MM.1S (cell line): ENCODE measurements at regions not wholly inside any gene's neighbourhood (a gene's known extent, or its start where the extent isn't known, plus 50 kb on each side); places are given as distances from the start of the nearest gene placed in this dataset.
"Not testable (repeated sequence)": the region's sequence is repeated elsewhere in the genome, so short reads cannot be mapped to it uniquely, and the experiment has no call there.

ENCODE experiments used
- DNase-seq: peaks from one replicate; pipeline ENCODE4 v3.0.0-alpha.2; 2015
- H2AFZ ChIP-seq: fragments of 300-600 bp; sonication (generic); 2 replicates; pipeline ENCODE4 v1.6.0; 2016; ENCODE audit warnings: antibody characterized with exemption, low read length
- H3F3A ChIP-seq: fragments of 300-600 bp; sonication (generic); 2 replicates; pipeline ENCODE4 v1.6.1; 2016; ENCODE audit warnings: mild to moderate bottlenecking, antibody characterized with exemption, low read length, moderate library complexity, mixed read lengths; ENCODE audit not compliant: insufficient read depth
- H3K27ac ChIP-seq: fragments of 300-600 bp; sonication (generic); 2 replicates; pipeline ENCODE4 v1.5.1; 2016; ENCODE audit warnings: mild to moderate bottlenecking, low read length
- H3K27me3 ChIP-seq: fragments of 300-600 bp; sonication (generic); replicated peaks from 2 replicates; pipeline ENCODE4 v1.6.0; 2016; ENCODE audit warnings: low read length; ENCODE audit not compliant: insufficient read depth
- H3K36me3 ChIP-seq: fragments of 300-600 bp; sonication (generic); replicated peaks from 2 replicates; pipeline ENCODE4 v1.6.1; 2016; ENCODE audit warnings: mild to moderate bottlenecking, low read length, mixed read lengths; ENCODE audit not compliant: insufficient read depth
- H3K4me1 ChIP-seq: fragments of 300-600 bp; sonication (generic); 2 replicates; pipeline ENCODE4 v1.6.1; 2016; ENCODE audit warnings: low read length, mixed read lengths
- H3K4me2 ChIP-seq: fragments of 300-600 bp; sonication (generic); 2 replicates; pipeline ENCODE4 v1.6.0; 2016; ENCODE audit warnings: low read depth, low read length
- H3K4me3 ChIP-seq: fragments of 300-600 bp; sonication (generic); 2 replicates; pipeline ENCODE4 v1.5.1; 2016; ENCODE audit warnings: low read length, mixed read lengths
- H3K79me2 ChIP-seq: fragments of 300-600 bp; sonication (generic); 2 replicates; pipeline ENCODE4 v1.6.1; 2016; ENCODE audit warnings: mixed run types, low read length, mixed read lengths
- H3K9ac ChIP-seq: fragments of 300-600 bp; sonication (generic); 2 replicates; pipeline ENCODE4 v1.6.1; 2016; ENCODE audit warnings: low read length, mixed read lengths
- H3K9me2 ChIP-seq: fragments of 300-600 bp; sonication (generic); replicated peaks from 2 replicates; pipeline ENCODE4 v1.6.1; 2016; ENCODE audit warnings: mild to moderate bottlenecking, low read length, mixed read lengths; ENCODE audit not compliant: insufficient read depth
- H3K9me3 ChIP-seq: fragments of 300-600 bp; sonication (generic); replicated peaks from 2 replicates; pipeline ENCODE4 v1.6.1; 2016; ENCODE audit warnings: mild to moderate bottlenecking, low read length, mixed read lengths; ENCODE audit not compliant: insufficient read depth
- H4K20me1 ChIP-seq: fragments of 300-600 bp; sonication (generic); 2 replicates; pipeline ENCODE4 v1.6.1; 2016; ENCODE audit warnings: mild to moderate bottlenecking, low read length, moderate library complexity, mixed read lengths; ENCODE audit not compliant: insufficient read depth
- CTCF ChIP-seq: fragments of 300-600 bp; sonication (generic); IDR thresholded peaks from 2 replicates; pipeline ENCODE4 v1.5.1; 2016; ENCODE audit warnings: antibody characterized with exemption, low read length, mixed read lengths
- EZH2 ChIP-seq: fragments of 300-600 bp; sonication (generic); optimal IDR thresholded peaks from 2 replicates; pipeline ENCODE3; 2017; ENCODE audit warnings: low read depth, mild to moderate bottlenecking, antibody characterized with exemption, low read length, mixed read lengths
- EZH2phosphoT487 ChIP-seq: fragments of 300-600 bp; sonication (generic); IDR thresholded peaks from 2 replicates; pipeline ENCODE4 v1.6.1; 2018; ENCODE audit warnings: antibody characterized with exemption, low read length

GRCh38 chr21:28480470-28480869 lies 512.2 kb downstream of the LTN1 start:
- H3K79me2 ChIP-seq, result no peaks in the 10 kb centered on the region
- H3K9ac ChIP-seq, result peak overlapping the region; percentile 40
- peak; percentile 92 for DNase-seq
- no peaks in the 10 kb centered on the region for H3K9me2 ChIP-seq
- H3K4me1 ChIP-seq, result peaks cover 52% of the 10 kb centered on the region
- peak overlapping the region; percentile 47; the same call in 1 of the 2 replicates for H2AFZ ChIP-seq
- no peaks in the 10 kb centered on the region for H4K20me1 ChIP-seq
- H3K4me2 ChIP-seq, result peak overlapping the region; percentile 64
- H3K9me3 ChIP-seq, result no peaks in the 10 kb centered on the region
- TF ChIP-seq EZH2phosphoT487 (no peak), EZH2 (no peak), CTCF (no peak)
- peak overlapping the region; percentile 94 for H3K27ac ChIP-seq
- H3K36me3 ChIP-seq, result no peaks in the 10 kb centered on the region
- H3K27me3 ChIP-seq, result no peaks in the 10 kb centered on the region
- H3F3A ChIP-seq, result peaks cover 31% of the 10 kb centered on the region
- H3K4me3 ChIP-seq, result peak overlapping the region; percentile 18; the same call in 1 of the 2 replicates

GRCh38 chr21:28473530-28474220 lies 519.0 kb downstream of the LTN1 start:
- Histone ChIP-seq H3K9me3 (no peaks in the 10 kb centered on the region), H4K20me1 (no peaks in the 10 kb centered on the region), H3F3A (peaks cover 3% of the 10 kb centered on the region), H2AFZ (no peak overlapping the region), H3K36me3 (no peaks in the 10 kb centered on the region), H3K79me2 (no peaks in the 10 kb centered on the region), H3K27ac (no peak overlapping the region), H3K27me3 (0 out of 2 replicates have a peak, but pooled peaks cover 4% of the 10 kb centered on the region), H3K4me3 (no peak overlapping the region), H3K4me1 (peaks cover 22% of the 10 kb centered on the region), H3K9me2 (no peaks in the 10 kb centered on the region), H3K9ac (no peak overlapping the region), H3K4me2 (no peak overlapping the region)
- TF ChIP-seq CTCF (no peak), EZH2phosphoT487 (no peak), EZH2 (no peak)
- no peak for DNase-seq

- not testable (repeated sequence) for H3K9ac ChIP-seq, H4K20me1 ChIP-seq, H3K4me2 ChIP-seq, H3K4me3 ChIP-seq, H3K79me2 ChIP-seq, H3K27me3 ChIP-seq, H3K27ac ChIP-seq, H3K9me3 ChIP-seq, H3K36me3 ChIP-seq, H3F3A ChIP-seq, H2AFZ ChIP-seq, H3K9me2 ChIP-seq
- H3K4me1 ChIP-seq, result peaks cover 11% of the 10 kb centered on the region
- DNase-seq, result peak; percentile 53
Observed at GRCh38 chr21:28472543-28472942, 520.1 kb downstream of the LTN1 start.

- Histone ChIP-seq H3K9me3 (no peaks in the 10 kb centered on the region), H3K9ac (no peak overlapping the region), H3K4me2 (no peak overlapping the region), H3K79me2 (no peaks in the 10 kb centered on the region), H4K20me1 (no peaks in the 10 kb centered on the region), H3K9me2 (no peaks in the 10 kb centered on the region), H3K27ac (no peak overlapping the region), H3K27me3 (no peaks in the 10 kb centered on the region), H3K4me1 (no peaks in the 10 kb centered on the region), H2AFZ (no peak overlapping the region), H3K36me3 (no peaks in the 10 kb centered on the region), H3K4me3 (no peak overlapping the region), H3F3A (no peaks in the 10 kb centered on the region)
- TF ChIP-seq EZH2phosphoT487 (no peak), EZH2 (no peak), CTCF (no peak)
- no peak for DNase-seq
Observed at GRCh38 chr21:28464988-28465387, 527.7 kb downstream of the LTN1 start.
